SU-DHL-6 (cell line): ENCODE measurements at regions not wholly inside any gene's neighbourhood (a gene's known extent, or its start where the extent isn't known, plus 50 kb on each side); places are given as distances from the start of the nearest gene placed in this dataset.

ENCODE experiments used
- EZH2phosphoT487 ChIP-seq: fragments of 200-600 bp; sonication (generic), shearing (Covaris generic); conservative IDR thresholded peaks from 2 replicates; pipeline ENCODE4 v1.6.1; 2018; ENCODE audit warnings: mild to moderate bottlenecking, antibody characterized with exemption, low read length, moderate library complexity, mixed read lengths
- TF ChIP-seq, protein P1 (sequence below): fragments of 200-600 bp; sonication (generic); IDR thresholded peaks from one replicate; pipeline ENCODE4 v1.5.1; 2017; ENCODE audit warnings: antibody characterized with exemption, mild to moderate bottlenecking, low read length, moderate library complexity; ENCODE audit not compliant: insufficient read depth, poor library complexity, severe bottlenecking

DNA sequence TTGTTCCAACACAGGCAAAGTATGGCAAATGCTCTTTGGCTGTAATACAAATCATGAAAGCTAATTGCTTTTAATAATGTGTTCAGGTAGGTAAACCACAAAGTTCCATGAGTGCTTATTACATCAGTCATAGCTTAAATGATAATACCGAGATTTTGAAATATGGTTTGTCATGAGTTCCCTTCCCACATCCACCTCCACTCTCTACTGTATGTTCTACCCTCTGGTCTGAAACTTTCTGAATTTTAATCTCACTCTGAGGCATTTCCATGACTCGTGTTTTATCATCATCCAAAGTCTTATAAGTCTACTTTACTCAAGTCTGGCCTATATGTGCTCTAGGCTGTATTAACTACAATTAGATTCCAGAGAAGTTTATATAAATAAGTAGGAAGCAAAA lies 354.8 kb downstream of the AKAIN1 start:
- TF ChIP-seq, protein P1, sequence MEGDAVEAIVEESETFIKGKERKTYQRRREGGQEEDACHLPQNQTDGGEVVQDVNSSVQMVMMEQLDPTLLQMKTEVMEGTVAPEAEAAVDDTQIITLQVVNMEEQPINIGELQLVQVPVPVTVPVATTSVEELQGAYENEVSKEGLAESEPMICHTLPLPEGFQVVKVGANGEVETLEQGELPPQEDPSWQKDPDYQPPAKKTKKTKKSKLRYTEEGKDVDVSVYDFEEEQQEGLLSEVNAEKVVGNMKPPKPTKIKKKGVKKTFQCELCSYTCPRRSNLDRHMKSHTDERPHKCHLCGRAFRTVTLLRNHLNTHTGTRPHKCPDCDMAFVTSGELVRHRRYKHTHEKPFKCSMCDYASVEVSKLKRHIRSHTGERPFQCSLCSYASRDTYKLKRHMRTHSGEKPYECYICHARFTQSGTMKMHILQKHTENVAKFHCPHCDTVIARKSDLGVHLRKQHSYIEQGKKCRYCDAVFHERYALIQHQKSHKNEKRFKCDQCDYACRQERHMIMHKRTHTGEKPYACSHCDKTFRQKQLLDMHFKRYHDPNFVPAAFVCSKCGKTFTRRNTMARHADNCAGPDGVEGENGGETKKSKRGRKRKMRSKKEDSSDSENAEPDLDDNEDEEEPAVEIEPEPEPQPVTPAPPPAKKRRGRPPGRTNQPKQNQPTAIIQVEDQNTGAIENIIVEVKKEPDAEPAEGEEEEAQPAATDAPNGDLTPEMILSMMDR: no peak
- no peak for TF ChIP-seq EZH2phosphoT487
